ENCODE measurements at regions not wholly inside any gene's neighbourhood (a gene's known extent, or its start where the extent isn't known, plus 50 kb on each side); places are given as distances from the start of the nearest gene placed in this dataset.

GRCh38 chr1:201774224-201774982, 54.6 kb upstream of the IPO9 start:
- Histone ChIP-seq H3K4me1 (ENCODE audit: low read depth, poor library complexity, severe bottlenecking) (no peaks in the 10 kb centered on the region), H4K20me1 (ENCODE audit: insufficient read depth) (no peaks in the 10 kb centered on the region), H2AFZ (ENCODE audit: low read depth) (no peak overlapping the region), H3K4me3 (IDR thresholded peaks at IDR 0.05; ENCODE audit: insufficient read depth, low read depth, low read length) (no peak overlapping the region), H3K36me3 (ENCODE audit: insufficient read depth) (no peaks in the 10 kb centered on the region), H3K27ac (no peak overlapping the region), H3K9ac (no peak overlapping the region), H3K27me3 (ENCODE audit: insufficient read depth, low read depth) (no peaks in the 10 kb centered on the region), H3K79me2 (ENCODE audit: insufficient read depth, low read depth) (no peaks in the 10 kb centered on the region), H3K4me2 (no peak overlapping the region)
- TF ChIP-seq CTCF (conservative IDR thresholded peaks at IDR 0.05; ENCODE audit: low read depth, low read length): no peak

- Histone ChIP-seq H3K9ac (no peak overlapping the region), H3K4me1 (ENCODE audit: low read depth, poor library complexity, severe bottlenecking) (no peaks in the 10 kb centered on the region)
Measured at GRCh38 chr1:201774983-201775344, 54.0 kb upstream of the IPO9 start.

GRCh38 chr1:201775380-201775779, 53.6 kb upstream of the IPO9 start:
- no peak for TF ChIP-seq CTCF (conservative IDR thresholded peaks at IDR 0.05; ENCODE audit: low read depth, low read length)
- Histone ChIP-seq H3K27me3 (ENCODE audit: insufficient read depth, low read depth) (no peaks in the 10 kb centered on the region), H4K20me1 (ENCODE audit: insufficient read depth) (no peaks in the 10 kb centered on the region), H3K4me3 (IDR thresholded peaks at IDR 0.05; ENCODE audit: insufficient read depth, low read depth, low read length) (no peak overlapping the region), H3K4me1 (ENCODE audit: low read depth, poor library complexity, severe bottlenecking) (no peaks in the 10 kb centered on the region), H3K79me2 (ENCODE audit: insufficient read depth, low read depth) (no peaks in the 10 kb centered on the region), H3K4me2 (no peak overlapping the region), H3K36me3 (ENCODE audit: insufficient read depth) (no peaks in the 10 kb centered on the region), H3K27ac (no peak overlapping the region), H2AFZ (ENCODE audit: low read depth) (no peak overlapping the region), H3K9ac (no peak overlapping the region)

More at GRCh38 chr1:201774983-201775344, 54.0 kb upstream of the IPO9 start:
- no peaks in the 10 kb centered on the region for H3K79me2 ChIP-seq (ENCODE audit: insufficient read depth, low read depth)
- H2AFZ ChIP-seq (ENCODE audit: low read depth): no peak overlapping the region
- no peak overlapping the region for H3K27ac ChIP-seq
- no peak overlapping the region for H3K4me3 ChIP-seq (IDR thresholded peaks at IDR 0.05; ENCODE audit: insufficient read depth, low read depth, low read length)
- no peaks in the 10 kb centered on the region for H3K36me3 ChIP-seq (ENCODE audit: insufficient read depth)
- H3K4me2 ChIP-seq: no peak overlapping the region
- no peak for TF ChIP-seq CTCF (conservative IDR thresholded peaks at IDR 0.05; ENCODE audit: low read depth, low read length)
- no peaks in the 10 kb centered on the region for H4K20me1 ChIP-seq (ENCODE audit: insufficient read depth)
- no peaks in the 10 kb centered on the region for H3K27me3 ChIP-seq (ENCODE audit: insufficient read depth, low read depth)

GRCh38 chr1:201778279-201779065, 50.5 kb upstream of the IPO9 start:
- Histone ChIP-seq H3K27me3 (ENCODE audit: insufficient read depth, low read depth) (no peaks in the 10 kb centered on the region), H3K79me2 (ENCODE audit: insufficient read depth, low read depth) (no peaks in the 10 kb centered on the region), H3K27ac (no peak overlapping the region), H3K36me3 (ENCODE audit: insufficient read depth) (peaks cover 4% of the 10 kb centered on the region; the same call in 1 of the 2 replicates), H3K4me2 (no peak overlapping the region), H3K9ac (no peak overlapping the region), H2AFZ (ENCODE audit: low read depth) (no peak overlapping the region), H3K4me3 (IDR thresholded peaks at IDR 0.05; ENCODE audit: insufficient read depth, low read depth, low read length) (no peak overlapping the region), H4K20me1 (ENCODE audit: insufficient read depth) (no peaks in the 10 kb centered on the region), H3K4me1 (ENCODE audit: low read depth, poor library complexity, severe bottlenecking) (no peaks in the 10 kb centered on the region)
- TF ChIP-seq CTCF (conservative IDR thresholded peaks at IDR 0.05; ENCODE audit: low read depth, low read length): no peak
